HL-60 (cell line): ENCODE measurements at regions not wholly inside any gene's neighbourhood (a gene's known extent, or its start where the extent isn't known, plus 50 kb on each side); places are given as distances from the start of the nearest gene placed in this dataset.

Experiments
- DNase-seq, 2 experiments: peaks; one replicate each; pipeline ENCODE4 v3.0.0-alpha.2; 2010 to 2020; ENCODE audit warnings: low read depth in 1 of 2, low spot score in 1 of 2
- H3K27ac ChIP-seq: fragments of 250-450 bp; sonication (Bioruptor Pico); replicated peaks from 2 replicates; pipeline ENCODE4 v1.5.1; 2020; ENCODE audit warnings: mild to moderate bottlenecking, moderate library complexity
- H3K27me3 ChIP-seq: fragments of 250-450 bp; sonication (Bioruptor Pico); 2 replicates; pipeline ENCODE4 v1.5.1; 2021; ENCODE audit warnings: mild to moderate bottlenecking, moderate library complexity; ENCODE audit not compliant: insufficient read depth, poor library complexity, severe bottlenecking
- H3K4me3 ChIP-seq: replicated peaks from 2 replicates; pipeline ENCODE4 v1.5.1; 2011; ENCODE audit warnings: mild to moderate bottlenecking, control low read depth, low read length; ENCODE audit not compliant: insufficient read depth
- CTCF ChIP-seq: IDR thresholded peaks from one replicate; pipeline ENCODE4 v1.5.1; 2011; ENCODE audit warnings: low read length, control low read depth, inconsistent platforms; ENCODE audit not compliant: insufficient read depth
- GABPA ChIP-seq: IDR thresholded peaks from 2 replicates; pipeline ENCODE4 v1.6.1; 2012; ENCODE audit warnings: low read depth
- POLR2AphosphoS5 ChIP-seq: IDR thresholded peaks from 2 replicates; pipeline ENCODE4 v1.6.1; 2012; ENCODE audit warnings: low read depth
- REST ChIP-seq: IDR thresholded peaks from 2 replicates; pipeline ENCODE4 v1.6.1; 2012; ENCODE audit warnings: low read depth; ENCODE audit not compliant: insufficient replicate concordance
- SPI1 ChIP-seq: IDR thresholded peaks from 2 replicates; pipeline ENCODE4 v1.6.1; 2012; ENCODE audit warnings: low read depth, mild to moderate bottlenecking, borderline replicate concordance

GRCh38 chr10:121157998-121158397 is 306.8 kb downstream of the WDR11 start:
- H3K27ac ChIP-seq: peak overlapping the region; percentile 78
- no peaks in the 10 kb centered on the region for H3K27me3 ChIP-seq
- DNase-seq: peak; percentile 93 to 94
- no peak overlapping the region for H3K4me3 ChIP-seq
- no peak for TF ChIP-seq REST
- 0 out of 2 replicates have a peak, but pooled peaks have one; percentile 35 for TF ChIP-seq POLR2AphosphoS5
- TF ChIP-seq GABPA: no peak
- no peak for TF ChIP-seq SPI1
- no peak for TF ChIP-seq CTCF

- TF ChIP-seq SPI1 (no peak), CTCF (no peak), REST (no peak), POLR2AphosphoS5 (no peak)
- no peaks in the 10 kb centered on the region for H3K27me3 ChIP-seq
- no peak overlapping the region for H3K4me3 ChIP-seq
- H3K27ac ChIP-seq: peak overlapping the region; percentile 78
- DNase-seq: peak in 1 of 2 experiments; percentile 47
These were observed 307.9 kb downstream of the WDR11 start for GRCh38 chr10:121158988-121159579.

GRCh38 chr10:121159670-121160069 is 308.5 kb downstream of the WDR11 start:
- no peak for DNase-seq
- H3K27me3 ChIP-seq: no peaks in the 10 kb centered on the region
- no peak for TF ChIP-seq SPI1
- no peak for TF ChIP-seq CTCF
- no peak for TF ChIP-seq GABPA
- no peak for TF ChIP-seq REST
- TF ChIP-seq POLR2AphosphoS5: no peak
- H3K27ac ChIP-seq: peak overlapping the region; percentile 78; the same call in 1 of the 2 replicates
- H3K4me3 ChIP-seq: no peak overlapping the region
